Esophagus squamous epithelium (tissue), 5 donors: ENCODE measurements at regions not wholly inside any gene's neighbourhood (a gene's known extent, or its start where the extent isn't known, plus 50 kb on each side); places are given as distances from the start of the nearest gene placed in this dataset.

Experiments
- DNase-seq: peaks from one replicate; lab custom pipeline; 2025; lab: John Stamatoyannopoulos, UW
- H3K27ac ChIP-seq, 4 donors: fragments of 200-600 bp; sonication (generic); one replicate each; pipeline ENCODE4 v1.5.1; 2016 to 2019; ENCODE audit warnings: mild to moderate bottlenecking in 1 of 4
- H3K27me3 ChIP-seq, 4 donors: fragments of 200-600 bp; sonication (generic); 1 replicate in 3 of 4; 2 replicates in 1 of 4; pipeline versions ENCODE4 v1.5.1 to v1.6.0; 2017 to 2021; ENCODE audit warnings: antibody characterized with exemption in 1 of 4
- H3K36me3 ChIP-seq, 3 donors: fragments of 200-600 bp; sonication (generic); one replicate each; pipeline ENCODE4 v1.5.1; 2016 to 2019
- H3K4me1 ChIP-seq, 3 donors: fragments of 200-600 bp; sonication (generic); one replicate each; pipeline ENCODE4 v1.5.1; 2017 to 2019
- H3K4me3 ChIP-seq, 4 donors: fragments of 200-600 bp; sonication (generic); 1 replicate in 3 of 4; 2 replicates in 1 of 4; pipeline ENCODE4 v1.5.1; 2016 to 2019; ENCODE audit warnings: mild to moderate bottlenecking in 2 of 4, moderate library complexity in 1 of 4
- H3K9me3 ChIP-seq, 3 donors: fragments of 200-600 bp; sonication (generic); one replicate each; pipeline ENCODE4 v1.5.1; 2016 to 2019
- POLR2A ChIP-seq, 4 donors: fragments of 450-650 bp; IDR thresholded peaks; one replicate each; pipeline ENCODE4 v1.6.1; 2017; ENCODE audit warnings: antibody characterized with exemption in 4 of 4, mild to moderate bottlenecking in 4 of 4, moderate library complexity in 3 of 4
- WGBS, 2 donors: methylation state at CpG; one replicate each; pipeline ENCODE4 v1.1.5; 2018; 5-methylcytosine and 5-hydroxymethylcytosine counted together
- intact Hi-C: fragments of 100-400 bp; cut with DNase I; formaldehyde crosslinking; loops from one replicate; pipeline ENCODE4 v1.15.0; 2022
- TF ChIP-seq, protein P1 (sequence below), 6 experiments: fragments of 450-650 bp in 4 of 6; fragments of 200-600 bp in 2 of 6; sonication (generic) in 2 of 6; IDR thresholded peaks; one replicate each; pipeline ENCODE4 v1.5.1; 2016 to 2019; ENCODE audit warnings: antibody characterized with exemption in 6 of 6, mild to moderate bottlenecking in 4 of 6, moderate library complexity in 4 of 6
- donor health status: DM: yes; HTN: yes; CAD: no.

DNA sequence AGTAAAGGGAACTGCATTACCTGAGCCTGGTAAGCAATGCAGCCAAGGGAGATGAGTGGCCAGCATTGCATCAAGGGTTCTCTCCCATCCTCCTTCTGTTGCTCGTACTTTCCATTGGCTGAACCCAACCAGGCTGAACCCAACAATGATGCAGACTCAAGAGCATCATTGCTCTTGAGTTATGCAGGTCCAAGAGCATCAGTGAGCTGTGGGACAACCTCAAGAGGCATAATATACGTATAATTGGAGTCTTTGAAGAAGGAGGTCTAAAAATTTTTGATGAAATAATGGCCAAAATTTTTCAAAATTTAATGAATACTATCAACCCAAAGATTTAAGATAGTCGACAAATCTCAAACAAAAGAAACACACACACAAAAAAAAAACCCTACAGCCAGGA, 213.0 kb downstream of the RNF152 start:
- Histone ChIP-seq H3K36me3 (no peaks in the 10 kb centered on the region), H3K27ac (no peak overlapping the region), H3K4me3 (no peak overlapping the region), H3K27me3 (no peaks in the 10 kb centered on the region), H3K4me1 (no peaks in the 10 kb centered on the region), H3K9me3 (peaks cover 0 to 15% (median 11%) of the 10 kb centered on the region in 3 donors)
- TF ChIP-seq POLR2A (IDR thresholded peaks at IDR 0.05) = no peak
- TF ChIP-seq, protein P1, sequence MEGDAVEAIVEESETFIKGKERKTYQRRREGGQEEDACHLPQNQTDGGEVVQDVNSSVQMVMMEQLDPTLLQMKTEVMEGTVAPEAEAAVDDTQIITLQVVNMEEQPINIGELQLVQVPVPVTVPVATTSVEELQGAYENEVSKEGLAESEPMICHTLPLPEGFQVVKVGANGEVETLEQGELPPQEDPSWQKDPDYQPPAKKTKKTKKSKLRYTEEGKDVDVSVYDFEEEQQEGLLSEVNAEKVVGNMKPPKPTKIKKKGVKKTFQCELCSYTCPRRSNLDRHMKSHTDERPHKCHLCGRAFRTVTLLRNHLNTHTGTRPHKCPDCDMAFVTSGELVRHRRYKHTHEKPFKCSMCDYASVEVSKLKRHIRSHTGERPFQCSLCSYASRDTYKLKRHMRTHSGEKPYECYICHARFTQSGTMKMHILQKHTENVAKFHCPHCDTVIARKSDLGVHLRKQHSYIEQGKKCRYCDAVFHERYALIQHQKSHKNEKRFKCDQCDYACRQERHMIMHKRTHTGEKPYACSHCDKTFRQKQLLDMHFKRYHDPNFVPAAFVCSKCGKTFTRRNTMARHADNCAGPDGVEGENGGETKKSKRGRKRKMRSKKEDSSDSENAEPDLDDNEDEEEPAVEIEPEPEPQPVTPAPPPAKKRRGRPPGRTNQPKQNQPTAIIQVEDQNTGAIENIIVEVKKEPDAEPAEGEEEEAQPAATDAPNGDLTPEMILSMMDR (IDR thresholded peaks at IDR 0.05) = no peak
- intact Hi-C loops = no loop called here
- no peak for DNase-seq
- WGBS, 2 donors = 54 to 57% methylated on average over 3 of the region's 3 CpGs

DNA sequence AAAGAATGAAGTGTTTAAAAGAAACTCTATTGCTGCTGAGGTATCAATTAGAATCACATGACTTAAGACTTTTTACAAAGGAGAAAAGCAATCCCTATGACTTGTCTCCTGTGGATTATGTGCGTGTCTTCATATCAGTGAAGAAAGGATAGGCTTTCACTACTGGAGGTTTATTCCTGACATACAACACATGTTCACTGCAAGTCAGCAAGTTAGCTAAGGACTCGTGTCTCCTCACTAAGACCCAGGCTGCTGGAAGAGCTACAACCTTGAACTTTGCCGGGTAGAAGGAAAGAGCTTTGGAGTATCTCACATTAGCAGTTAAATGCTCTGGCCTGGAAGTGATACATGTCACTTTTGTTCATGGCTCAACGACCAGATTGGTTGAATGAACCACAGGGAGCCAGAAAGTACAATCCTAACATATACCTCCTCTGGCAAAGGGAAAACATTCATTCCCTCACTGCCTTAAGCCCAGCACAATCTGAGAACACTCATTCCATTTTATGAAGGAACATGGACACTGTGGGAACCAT, 215.3 kb downstream of the RNF152 start:
- Histone ChIP-seq H3K36me3 (no peaks in the 10 kb centered on the region), H3K4me1 (no peaks in the 10 kb centered on the region), H3K27me3 (no peaks in the 10 kb centered on the region), H3K4me3 (no peak overlapping the region), H3K9me3 (peaks cover 0 to 15% (median 11%) of the 10 kb centered on the region in 3 donors), H3K27ac (no peak overlapping the region)
- 54 to 76% methylated on average over 2 to 4 of the region's 4 CpGs for WGBS, 2 donors
- intact Hi-C loops = no loop called here
- TF ChIP-seq, protein P1 (IDR thresholded peaks at IDR 0.05) = no peak
- no peak for TF ChIP-seq POLR2A (IDR thresholded peaks at IDR 0.05)
- no peak for DNase-seq

DNA sequence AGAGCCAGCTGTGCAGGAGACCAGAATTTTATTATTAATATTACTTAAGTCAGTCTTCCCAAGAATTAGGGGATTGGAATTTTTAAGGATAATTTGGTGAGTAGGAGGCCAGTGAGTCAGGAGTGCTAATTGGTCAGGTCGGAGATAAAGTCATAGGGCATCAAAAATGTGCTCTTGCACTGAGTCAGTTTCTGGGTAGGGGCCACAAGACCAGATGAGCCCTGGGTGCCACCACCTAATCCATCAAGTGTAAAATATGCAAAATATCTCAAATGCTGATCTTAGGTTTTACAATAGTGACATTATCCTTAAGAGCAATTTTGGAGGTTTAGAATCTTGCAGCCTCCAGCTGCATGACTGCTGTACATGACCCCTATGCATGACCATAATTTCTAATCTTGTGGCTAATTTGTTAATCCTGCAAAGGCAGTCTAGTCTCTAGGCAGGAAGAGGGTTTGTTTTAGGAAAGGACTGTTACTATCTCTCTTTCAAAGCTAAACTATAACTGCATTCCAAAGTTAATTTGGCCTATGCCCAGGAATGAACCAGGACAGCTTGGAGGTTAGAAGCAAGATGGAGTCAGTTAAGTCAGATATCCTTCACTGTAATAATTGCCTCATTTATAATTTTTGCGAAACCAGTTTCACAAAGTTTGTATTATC, 215.9 kb downstream of the RNF152 start:
- H3K36me3 ChIP-seq = no peaks in the 10 kb centered on the region
- no peak overlapping the region for H3K27ac ChIP-seq
- H3K9me3 ChIP-seq = peaks cover 0 to 15% (median 11%) of the 10 kb centered on the region in 3 donors
- TF ChIP-seq, protein P1 (IDR thresholded peaks at IDR 0.05) = no peak
- no peak for TF ChIP-seq POLR2A (IDR thresholded peaks at IDR 0.05)
- no peaks in the 10 kb centered on the region for H3K4me1 ChIP-seq
- no peak overlapping the region for H3K4me3 ChIP-seq
- WGBS, 2 donors = 75 to 77% methylated on average over 2 of the region's 2 CpGs
- H3K27me3 ChIP-seq = no peaks in the 10 kb centered on the region
- DNase-seq = no peak
- intact Hi-C loops = no loop called here

DNA sequence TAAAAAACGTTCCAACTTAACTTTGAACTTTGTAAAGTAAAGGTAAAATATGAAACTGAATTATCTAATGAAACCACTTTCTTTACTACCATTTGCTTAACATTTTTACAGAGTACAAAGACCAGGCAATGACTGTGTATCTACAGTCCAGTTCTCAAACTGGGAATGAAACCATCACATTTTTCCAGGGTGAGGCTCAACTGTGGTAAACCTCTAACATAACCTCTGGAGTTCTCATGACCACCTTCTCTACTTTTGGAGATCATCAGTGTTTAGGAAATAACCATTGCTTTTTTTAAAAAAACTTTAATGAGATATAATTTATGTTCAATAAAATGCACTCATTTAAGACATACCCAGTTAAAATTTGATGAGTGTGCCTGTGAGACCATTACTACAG, 223.5 kb downstream of the RNF152 start:
- H3K4me1 ChIP-seq = peaks cover 0 to 24% (median 0%) of the 10 kb centered on the region in 3 donors

More for the DNA sequence above, 223.5 kb downstream of the RNF152 start:
- 53 to 64% methylated on average over 1 of the region's 1 CpG for WGBS, 2 donors
- H3K4me3 ChIP-seq = no peak overlapping the region
- H3K9me3 ChIP-seq = no peaks in the 10 kb centered on the region
- H3K36me3 ChIP-seq = no peaks in the 10 kb centered on the region
- no peak for DNase-seq
- intact Hi-C loops = no loop called here
- no peaks in the 10 kb centered on the region for H3K27me3 ChIP-seq
- TF ChIP-seq, protein P1 (IDR thresholded peaks at IDR 0.05) = no peak
- TF ChIP-seq POLR2A (IDR thresholded peaks at IDR 0.05) = no peak
- no peak overlapping the region for H3K27ac ChIP-seq
